ENCODE measurements at regions not wholly inside any gene's neighbourhood (a gene's known extent, or its start where the extent isn't known, plus 50 kb on each side); places are given as distances from the start of the nearest gene placed in this dataset.

DNA sequence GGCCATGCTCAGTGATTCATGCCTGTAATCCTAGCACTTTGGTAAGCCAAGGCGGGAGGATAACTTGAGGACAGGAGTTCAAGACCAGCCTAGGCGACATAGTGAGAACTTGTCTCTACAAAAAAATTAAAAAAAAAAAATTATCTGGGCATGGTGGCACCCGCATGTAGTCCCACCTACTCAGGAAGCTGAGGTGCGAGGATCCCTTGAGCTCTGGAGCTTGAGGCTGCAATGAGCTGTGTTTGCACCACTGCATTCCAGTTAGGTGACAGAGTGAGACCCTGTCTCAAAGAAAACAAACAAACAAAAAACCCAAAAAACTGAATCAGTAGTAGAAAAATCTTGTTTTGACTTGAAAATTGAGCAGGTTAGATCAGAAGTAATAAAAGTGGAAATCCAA lies 67.1 kb upstream of the IPO9 start:
- no peak overlapping the region for H2AFZ ChIP-seq (ENCODE audit: low read depth)
- WGBS (ENCODE audit: low lambda C conversion rate), result 97% methylated on average over 4 of the region's 4 CpGs
- no peak overlapping the region for H3K9ac ChIP-seq
- peaks cover 24 to 79% of the 10 kb centered on the region in 2 experiments for H3K4me1 ChIP-seq (ENCODE audit: control insufficient read depth in 1 of 2, insufficient read depth in 2 of 2, low read depth in 1 of 2, low read length in 1 of 2)
- no peaks in the 10 kb centered on the region for H3K9me2 ChIP-seq
- no peak overlapping the region for H3K4me3 ChIP-seq (ENCODE audit: low read depth in 2 of 2, low read length in 1 of 2)
- no peaks in the 10 kb centered on the region for H4K20me1 ChIP-seq (ENCODE audit: insufficient read depth)
- no peak for DNase-seq
- H3K9me3 ChIP-seq, result no peaks in the 10 kb centered on the region
- peaks cover 0 to 23% of the 10 kb centered on the region in 2 experiments for H3K36me3 ChIP-seq (replicated peaks in 1 of 2; ENCODE audit: control insufficient read depth in 1 of 2, insufficient read depth in 2 of 2, low read length in 1 of 2)
- H3K79me2 ChIP-seq (ENCODE audit: insufficient read depth), result peaks cover 97% of the 10 kb centered on the region
- H3K27me3 ChIP-seq (ENCODE audit: insufficient read depth), result no peaks in the 10 kb centered on the region
- H3F3A ChIP-seq (replicated peaks; ENCODE audit: insufficient read depth), result peaks cover 88% of the 10 kb centered on the region
- no peak overlapping the region for H3K4me2 ChIP-seq
- TF ChIP-seq POLR2AphosphoS5 (IDR thresholded peaks at IDR 0.05; ENCODE audit: low read depth, low read length) (no peak), FOXJ3 (CRISPR knock-in tag; IDR thresholded peaks at IDR 0.05) (no peak), GATA2 (CRISPR knock-in tag; IDR thresholded peaks at IDR 0.05) (no peak), TAF1 (IDR thresholded peaks at IDR 0.05; ENCODE audit: borderline replicate concordance, low read depth, low read length) (no peak), NFIC (IDR thresholded peaks at IDR 0.05; ENCODE audit: borderline replicate concordance) (no peak), JUND (IDR thresholded peaks at IDR 0.05) (no peak), MEF2A (IDR thresholded peaks at IDR 0.05; ENCODE audit: borderline replicate concordance, low read depth) (no peak), RAD21 (IDR thresholded peaks at IDR 0.05; ENCODE audit: low read length) (no peak), RXRA (IDR thresholded peaks at IDR 0.05; ENCODE audit: borderline replicate concordance, low read depth) (no peak), CHD2 (IDR thresholded peaks at IDR 0.05; ENCODE audit: low read length, partially characterized antibody) (no peak), GABPA (IDR thresholded peaks at IDR 0.05; ENCODE audit: low read depth) (no peak)
- TF ChIP-seq, protein P1, sequence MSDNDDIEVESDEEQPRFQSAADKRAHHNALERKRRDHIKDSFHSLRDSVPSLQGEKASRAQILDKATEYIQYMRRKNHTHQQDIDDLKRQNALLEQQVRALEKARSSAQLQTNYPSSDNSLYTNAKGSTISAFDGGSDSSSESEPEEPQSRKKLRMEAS (IDR thresholded peaks at IDR 0.05; ENCODE audit: low read depth), result no peak
- TF ChIP-seq, protein P2, sequence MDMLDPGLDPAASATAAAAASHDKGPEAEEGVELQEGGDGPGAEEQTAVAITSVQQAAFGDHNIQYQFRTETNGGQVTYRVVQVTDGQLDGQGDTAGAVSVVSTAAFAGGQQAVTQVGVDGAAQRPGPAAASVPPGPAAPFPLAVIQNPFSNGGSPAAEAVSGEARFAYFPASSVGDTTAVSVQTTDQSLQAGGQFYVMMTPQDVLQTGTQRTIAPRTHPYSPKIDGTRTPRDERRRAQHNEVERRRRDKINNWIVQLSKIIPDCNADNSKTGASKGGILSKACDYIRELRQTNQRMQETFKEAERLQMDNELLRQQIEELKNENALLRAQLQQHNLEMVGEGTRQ (IDR thresholded peaks at IDR 0.05; ENCODE audit: borderline replicate concordance, low read depth, low read length), result no peak
- CTCF ChIA-PET, result interaction anchor here (5.0 to 5.4 kb wide), 2 partner anchors 31 to 53 kb away, joined by 25 to 44 read pairs; no protein-coding TSS in a partner anchor
- H3K27ac ChIP-seq (ENCODE audit: low read depth in 2 of 2, low read length in 1 of 2), result peak overlapping the region in 1 of 2 experiments; percentile 98; a peak in 3 of 4 replicates
- POLR2A ChIA-PET, result no interaction called here

DNA sequence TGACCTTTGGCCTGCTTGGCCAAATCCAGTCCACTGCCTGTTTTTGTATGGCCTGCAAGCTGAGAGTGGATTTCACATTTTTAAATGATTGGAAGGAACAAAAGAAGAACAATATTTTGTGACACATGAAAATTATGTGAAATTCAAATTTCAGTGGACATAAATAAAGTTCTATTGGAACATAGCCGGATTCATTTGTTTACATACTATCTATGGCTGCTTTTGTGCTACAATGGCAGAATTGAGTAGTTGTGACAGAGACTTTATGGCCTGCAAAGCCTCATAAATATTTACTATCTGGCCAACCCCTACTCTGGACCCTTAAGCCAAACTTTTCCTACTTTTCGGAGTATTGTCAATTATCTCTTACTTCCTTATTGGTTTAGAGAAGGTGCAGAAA lies 66.6 kb upstream of the IPO9 start:
- peaks cover 24 to 74% of the 10 kb centered on the region in 2 experiments for H3K4me1 ChIP-seq (ENCODE audit: control insufficient read depth in 1 of 2, insufficient read depth in 2 of 2, low read depth in 1 of 2, low read length in 1 of 2)
- TF ChIP-seq, protein P3, sequence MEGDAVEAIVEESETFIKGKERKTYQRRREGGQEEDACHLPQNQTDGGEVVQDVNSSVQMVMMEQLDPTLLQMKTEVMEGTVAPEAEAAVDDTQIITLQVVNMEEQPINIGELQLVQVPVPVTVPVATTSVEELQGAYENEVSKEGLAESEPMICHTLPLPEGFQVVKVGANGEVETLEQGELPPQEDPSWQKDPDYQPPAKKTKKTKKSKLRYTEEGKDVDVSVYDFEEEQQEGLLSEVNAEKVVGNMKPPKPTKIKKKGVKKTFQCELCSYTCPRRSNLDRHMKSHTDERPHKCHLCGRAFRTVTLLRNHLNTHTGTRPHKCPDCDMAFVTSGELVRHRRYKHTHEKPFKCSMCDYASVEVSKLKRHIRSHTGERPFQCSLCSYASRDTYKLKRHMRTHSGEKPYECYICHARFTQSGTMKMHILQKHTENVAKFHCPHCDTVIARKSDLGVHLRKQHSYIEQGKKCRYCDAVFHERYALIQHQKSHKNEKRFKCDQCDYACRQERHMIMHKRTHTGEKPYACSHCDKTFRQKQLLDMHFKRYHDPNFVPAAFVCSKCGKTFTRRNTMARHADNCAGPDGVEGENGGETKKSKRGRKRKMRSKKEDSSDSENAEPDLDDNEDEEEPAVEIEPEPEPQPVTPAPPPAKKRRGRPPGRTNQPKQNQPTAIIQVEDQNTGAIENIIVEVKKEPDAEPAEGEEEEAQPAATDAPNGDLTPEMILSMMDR (IDR thresholded peaks at IDR 0.05), result no peak
- no peak for TF ChIP-seq FOXM1 (IDR thresholded peaks at IDR 0.05; ENCODE audit: low read depth)
- TF ChIP-seq ELF1 (IDR thresholded peaks at IDR 0.05), result no peak
- TF ChIP-seq TAF1 (IDR thresholded peaks at IDR 0.05; ENCODE audit: borderline replicate concordance, low read depth, low read length), result no peak
- no peak for TF ChIP-seq TEAD4 (IDR thresholded peaks at IDR 0.05; ENCODE audit: borderline replicate concordance, insufficient read depth)
- no peaks in the 10 kb centered on the region for H3K9me2 ChIP-seq
- H3K4me3 ChIP-seq (ENCODE audit: low read depth in 2 of 2, low read length in 1 of 2), result no peak overlapping the region
- ChIA-PET CTCF (interaction anchor here (5.0 to 5.4 kb wide), 2 partner anchors 31 to 53 kb away, joined by 25 to 44 read pairs; no protein-coding TSS in a partner anchor), POLR2A (no interaction called here)
- peaks cover 97% of the 10 kb centered on the region for H3K79me2 ChIP-seq (ENCODE audit: insufficient read depth)
- no peaks in the 10 kb centered on the region for H4K20me1 ChIP-seq (ENCODE audit: insufficient read depth)
- 98% methylated on average over 2 of the region's 2 CpGs for WGBS (ENCODE audit: low lambda C conversion rate)
- H3K27ac ChIP-seq (ENCODE audit: low read depth in 2 of 2, low read length in 1 of 2), result peak overlapping the region; percentile 87 to 98; a peak in 3 of 4 replicates
- no peak overlapping the region for H3K4me2 ChIP-seq
- H2AFZ ChIP-seq (ENCODE audit: low read depth), result no peak overlapping the region
- no peak overlapping the region for H3K9ac ChIP-seq
- peaks cover 0 to 23% of the 10 kb centered on the region in 2 experiments for H3K36me3 ChIP-seq (replicated peaks in 1 of 2; ENCODE audit: control insufficient read depth in 1 of 2, insufficient read depth in 2 of 2, low read length in 1 of 2)
- peaks cover 86% of the 10 kb centered on the region for H3F3A ChIP-seq (replicated peaks; ENCODE audit: insufficient read depth)
- H3K27me3 ChIP-seq (ENCODE audit: insufficient read depth), result no peaks in the 10 kb centered on the region
- no peak for DNase-seq
- H3K9me3 ChIP-seq, result no peaks in the 10 kb centered on the region
